Panc1 (cell line): ENCODE measurements at regions not wholly inside any gene's neighbourhood (a gene's known extent, or its start where the extent isn't known, plus 50 kb on each side); places are given as distances from the start of the nearest gene placed in this dataset.

Experiments
- ATAC-seq: fragments of 200-7000 bp; cut with Tn5 transposase; 2 replicates; pipeline ENCODE4 v1.9.1; 2020; ENCODE audit warnings: mild to moderate bottlenecking, moderate library complexity
- BruUV-seq: library from RNA; stranded (reverse); fragments of 400-500 nt; replicated peaks from 2 replicates; lab custom pipeline; 2021; lab: Mats Ljungman, UMichigan
- CTCF ChIA-PET: fragments of 300-600 bp; sonication (Branson Sonifier 250); formaldehyde crosslinking; loops from one replicate; lab custom pipeline; 2022; ENCODE audit warnings: antibody characterized with exemption; lab: Charles Lee
- POLR2A ChIA-PET: fragments of 300-600 bp; sonication (Branson Sonifier 250); formaldehyde crosslinking; loops from one replicate; lab custom pipeline; 2022; ENCODE audit warnings: antibody characterized with exemption; lab: Charles Lee
- DNase-seq: peaks from one replicate; pipeline ENCODE4 v3.0.0-alpha.2; 2010; ENCODE audit warnings: low read depth, low spot score
- H3K27ac ChIP-seq: 2 replicates; pipeline ENCODE4 v1.5.1; 2011; ENCODE audit warnings: mild to moderate bottlenecking, low read length, inconsistent platforms
- H3K27me3 ChIP-seq: fragments of 200-500 bp; sonication (Bioruptor generic); 2 replicates; pipeline ENCODE4 v1.6.0; 2014; ENCODE audit warnings: low read length, inconsistent platforms; ENCODE audit not compliant: control insufficient read depth, insufficient read depth
- H3K36me3 ChIP-seq: fragments of 200-500 bp; sonication (Bioruptor generic); 2 replicates; pipeline ENCODE4 v1.5.1; 2014; ENCODE audit warnings: inconsistent platforms, mild to moderate bottlenecking, low read length, moderate library complexity; ENCODE audit not compliant: control insufficient read depth, insufficient read depth
- H3K4me1 ChIP-seq: 2 replicates; pipeline ENCODE4 v1.5.1; 2011; ENCODE audit warnings: inconsistent platforms, mild to moderate bottlenecking, low read length, moderate library complexity; ENCODE audit not compliant: control insufficient read depth, insufficient read depth
- H3K4me3 ChIP-seq, 2 experiments: 2 replicates each; pipeline ENCODE4 v1.5.1; 2011 to 2012; ENCODE audit warnings: low read depth in 2 of 2, low read length in 2 of 2, mild to moderate bottlenecking in 2 of 2, inconsistent platforms in 1 of 2, moderate library complexity in 1 of 2
- H3K9me3 ChIP-seq: fragments of 200-500 bp; sonication (Bioruptor generic); 2 replicates; pipeline ENCODE4 v1.5.1; 2014; ENCODE audit warnings: low read depth, mild to moderate bottlenecking, inconsistent platforms, low read length, moderate library complexity; ENCODE audit not compliant: control insufficient read depth, insufficient read depth
- CTCF ChIP-seq: fragments of 450-650 bp; IDR thresholded peaks from 2 replicates; pipeline ENCODE4 v1.5.1; 2017; ENCODE audit warnings: mild to moderate bottlenecking
- POLR2AphosphoS5 ChIP-seq: IDR thresholded peaks from 2 replicates; pipeline ENCODE4 v1.6.1; 2012; ENCODE audit warnings: mild to moderate bottlenecking, low read depth, low read length, moderate library complexity
- REST ChIP-seq, 2 experiments: IDR thresholded peaks; 2 replicates each; pipeline ENCODE4 v1.6.1; 2011 to 2012; ENCODE audit warnings: low read depth in 2 of 2, control low read depth in 1 of 2, low read length in 1 of 2, mild to moderate bottlenecking in 1 of 2, moderate library complexity in 1 of 2; ENCODE audit not compliant: insufficient read depth in 1 of 2
- SIN3A ChIP-seq: IDR thresholded peaks from 2 replicates; pipeline ENCODE4 v1.6.1; 2012; ENCODE audit warnings: low read depth, mild to moderate bottlenecking, low read length, moderate library complexity, borderline replicate concordance; ENCODE audit not compliant: insufficient read depth
- TCF7L2 ChIP-seq: IDR thresholded peaks from 2 replicates; pipeline ENCODE4 v1.6.1; 2011; ENCODE audit warnings: mild to moderate bottlenecking, low read depth, low read length, inconsistent platforms
- in situ Hi-C: cut with HindIII; loops from 2 replicates; pipeline ENCODE4 v1.10.0; 2016; ENCODE audit warnings: low sequenced_read_pairs, low pct_unique_long_range_greater_than_20kb
- intact Hi-C: fragments of 100-400 bp; cut with micrococcal nuclease; formaldehyde crosslinking; loops from one replicate; pipeline ENCODE4 v1.10.0; 2022; ENCODE audit not compliant: unreplicated experiment

- H3K27me3 ChIP-seq, result no peaks in the 10 kb centered on the region
- BruUV-seq, result no TSS peak
- in situ Hi-C loops, result no loop called here
- H3K27ac ChIP-seq, result no peak overlapping the region
- H3K36me3 ChIP-seq, result no peaks in the 10 kb centered on the region
- CTCF ChIA-PET, result no interaction called here
- H3K9me3 ChIP-seq, result no peaks in the 10 kb centered on the region
- H3K4me1 ChIP-seq, result no peaks in the 10 kb centered on the region
- POLR2A ChIA-PET, result no interaction called here
- H3K4me3 ChIP-seq, result no peak overlapping the region
- intact Hi-C loops, result no loop called here
- TF ChIP-seq SIN3A, result no peak
- ATAC-seq (no peak), DNase-seq (no peak)
Measured at GRCh38 chr12:114884575-114884974, 200.6 kb upstream of the TBX3 start.

GRCh38 chr12:114882083-114882482 lies 198.1 kb upstream of the TBX3 start:
- no TSS peak for BruUV-seq
- no peak overlapping the region for H3K4me3 ChIP-seq
- no peaks in the 10 kb centered on the region for H3K4me1 ChIP-seq
- POLR2A ChIA-PET, result no interaction called here
- DNase-seq (no peak), ATAC-seq (no peak)
- CTCF ChIA-PET, result no interaction called here
- no peaks in the 10 kb centered on the region for H3K36me3 ChIP-seq
- intact Hi-C loops, result no loop called here
- H3K9me3 ChIP-seq, result no peaks in the 10 kb centered on the region
- no peaks in the 10 kb centered on the region for H3K27me3 ChIP-seq
- no peak for TF ChIP-seq SIN3A
- no peak for TF ChIP-seq POLR2AphosphoS5
- TF ChIP-seq CTCF, result no peak
- no peak for TF ChIP-seq TCF7L2
- no peak for TF ChIP-seq REST (IDR thresholded peaks at IDR 0.05; ENCODE audit: insufficient read depth in 1 of 2, low read depth in 2 of 2, low read length in 1 of 2)
- in situ Hi-C loops, result no loop called here
- H3K27ac ChIP-seq, result no peak overlapping the region

GRCh38 chr12:114879354-114879753 lies 195.4 kb upstream of the TBX3 start:
- ATAC-seq (no peak), DNase-seq (no peak)
- H3K4me1 ChIP-seq, result no peaks in the 10 kb centered on the region
- TF ChIP-seq TCF7L2 (no peak), SIN3A (no peak), REST (IDR thresholded peaks at IDR 0.05; ENCODE audit: insufficient read depth in 1 of 2, low read depth in 2 of 2, low read length in 1 of 2) (no peak), POLR2AphosphoS5 (no peak), CTCF (no peak)
- no peaks in the 10 kb centered on the region for H3K9me3 ChIP-seq
- in situ Hi-C loops (no loop called here), intact Hi-C loops (no loop called here)
- no peaks in the 10 kb centered on the region for H3K36me3 ChIP-seq
- no peak overlapping the region for H3K27ac ChIP-seq
- BruUV-seq, result no TSS peak
- ChIA-PET POLR2A (no interaction called here), CTCF (no interaction called here)
- H3K27me3 ChIP-seq, result no peaks in the 10 kb centered on the region
- no peak overlapping the region for H3K4me3 ChIP-seq
